ENCODE measurements at regions not wholly inside any gene's neighbourhood (a gene's known extent, or its start where the extent isn't known, plus 50 kb on each side); places are given as distances from the start of the nearest gene placed in this dataset.
"Not testable (repeated sequence)": the region's sequence is repeated elsewhere in the genome, so short reads cannot be mapped to it uniquely, and the experiment has no call there.

GRCh38 chr9:79500196-79500864 lies 71.4 kb upstream of the TLE4 start:
- DNase-seq (ENCODE audit: low read depth in 2 of 2): not testable (repeated sequence)

- DNase-seq (ENCODE audit: low read depth in 2 of 2): no peak
Measured at GRCh38 chr9:79501546-79501945, 70.2 kb upstream of the TLE4 start.

- DNase-seq (ENCODE audit: low read depth in 2 of 2): no peak
Measured at GRCh38 chr9:79507801-79508200, 64.0 kb upstream of the TLE4 start.

GRCh38 chr9:79512251-79512650 lies 59.5 kb upstream of the TLE4 start:
- no peak for DNase-seq (ENCODE audit: low read depth in 2 of 2)
